Heart left ventricle (tissue), 16 donors: ENCODE measurements at regions not wholly inside any gene's neighbourhood (a gene's known extent, or its start where the extent isn't known, plus 50 kb on each side); places are given as distances from the start of the nearest gene placed in this dataset.

ENCODE experiments used
- ATAC-seq, 4 donors: fragments of 200-7000 bp; cut with Tn5 transposase; one replicate each; pipeline ENCODE4 v1.9.1; 2020 to 2022; ENCODE audit warnings: moderate library complexity in 4 of 4, mild to moderate bottlenecking in 3 of 4, moderate number of reproducible peaks in 1 of 4
- DNase-seq, 5 donors: peaks; one replicate each; pipeline ENCODE4 v3.0.0-alpha.2; 2020
- H3K27ac ChIP-seq, 12 donors: fragments of 200-600 bp; sonication (generic) in 4 of 12; one replicate each; pipeline versions ENCODE4 v1.5.0 to v1.8.0; 2016 to 2022; ENCODE audit warnings: mild to moderate bottlenecking in 2 of 12
- H3K27me3 ChIP-seq, 9 donors: fragments of 200-600 bp; sonication (generic) in 2 of 9; one replicate each; pipeline versions ENCODE4 v1.5.1 to v1.8.0; 2016 to 2022; ENCODE audit warnings: mild to moderate bottlenecking in 3 of 9
- H3K36me3 ChIP-seq, 9 donors: fragments of 200-600 bp; sonication (generic) in 2 of 9; one replicate each; pipeline versions ENCODE4 v1.5.0 to v1.8.0; 2018 to 2022; ENCODE audit warnings: mild to moderate bottlenecking in 2 of 9
- H3K4me1 ChIP-seq, 12 donors: fragments of 200-600 bp; sonication (generic) in 4 of 12; one replicate each; pipeline versions ENCODE4 v1.5.0 to v1.8.0; 2016 to 2022; ENCODE audit warnings: mild to moderate bottlenecking in 3 of 12
- H3K4me3 ChIP-seq, 12 donors: fragments of 200-600 bp; sonication (generic) in 4 of 12; one replicate each; pipeline versions ENCODE4 v1.5.0 to v1.8.0; 2017 to 2022; ENCODE audit warnings: mild to moderate bottlenecking in 9 of 12, moderate library complexity in 4 of 12
- H3K9me3 ChIP-seq, 12 donors: fragments of 200-600 bp; sonication (generic) in 4 of 12; one replicate each; pipeline versions ENCODE4 v1.5.0 to v1.8.0; 2016 to 2022; ENCODE audit warnings: mild to moderate bottlenecking in 1 of 12
- POLR2A ChIP-seq, 2 donors: fragments of 450-650 bp; IDR thresholded peaks; one replicate each; pipeline ENCODE4 v1.6.1; 2017; ENCODE audit warnings: antibody characterized with exemption in 2 of 2, mild to moderate bottlenecking in 2 of 2, moderate library complexity in 2 of 2
- WGBS, 4 donors: extraction: QIAGEN DNeasy Blood & Tissue Kit in 2 of 4; methylation state at CpG; one replicate each; pipeline versions ENCODE4 v1.1.5 to v1.1.7; 2013 to 2018; 5-methylcytosine and 5-hydroxymethylcytosine counted together
- intact Hi-C, 10 donors: fragments of 100-400 bp; cut with DNase I; formaldehyde crosslinking; loops; one replicate each; pipeline versions ENCODE4 v1.11.1 to v1.14.2; 2022
- TF ChIP-seq, protein P1 (sequence below), 12 donors: fragments of 200-600 bp; sonication (generic) in 4 of 12; IDR thresholded peaks; one replicate each; pipeline versions ENCODE4 v1.5.0 to v1.8.0; 2018 to 2022; ENCODE audit warnings: antibody characterized with exemption in 12 of 12, mild to moderate bottlenecking in 5 of 12
- donor health status: ischemic (EF 13 %, LVEDD 7.1; RV severe dilation, severe dysfunction).
- donor health status: healthy with polysubstance abuse.
- donor health status: DM: no; HTN: yes; CAD: no.
- donor health status: DM: no; HTN: no; CAD: no.
- donor health status: ischemic (EF 25% LVEDD 6.9; RV normal size, moderate dysfunction).
- donor health status: ischemic (EF 25% LVEDD 5.7; RV mildly dilated, moderate dysfunction).
- donor health status: healthy.
- donor health status: DM: yes; HTN: yes; CAD: no.
- donor health status: ischemic (EF 35%, LVEDD 5.7; RV mildly dilated, moderate dysfunction).
- donor health status: nonischemic (EF 11% LVEDD 7.7; RV severe dilation, severe dysfunction).
- donor health status: DM: yes; HTN: yes; CAD: no.
- donor health status: PGD.
- donor health status: ischemic (EF 29% LVEDD 5.4; RV normal size, mild dysfunction).
- donor health status: nonischemic (EF 23%, LVEDD 6.1; RV moderate dilation, normal function).

DNA sequence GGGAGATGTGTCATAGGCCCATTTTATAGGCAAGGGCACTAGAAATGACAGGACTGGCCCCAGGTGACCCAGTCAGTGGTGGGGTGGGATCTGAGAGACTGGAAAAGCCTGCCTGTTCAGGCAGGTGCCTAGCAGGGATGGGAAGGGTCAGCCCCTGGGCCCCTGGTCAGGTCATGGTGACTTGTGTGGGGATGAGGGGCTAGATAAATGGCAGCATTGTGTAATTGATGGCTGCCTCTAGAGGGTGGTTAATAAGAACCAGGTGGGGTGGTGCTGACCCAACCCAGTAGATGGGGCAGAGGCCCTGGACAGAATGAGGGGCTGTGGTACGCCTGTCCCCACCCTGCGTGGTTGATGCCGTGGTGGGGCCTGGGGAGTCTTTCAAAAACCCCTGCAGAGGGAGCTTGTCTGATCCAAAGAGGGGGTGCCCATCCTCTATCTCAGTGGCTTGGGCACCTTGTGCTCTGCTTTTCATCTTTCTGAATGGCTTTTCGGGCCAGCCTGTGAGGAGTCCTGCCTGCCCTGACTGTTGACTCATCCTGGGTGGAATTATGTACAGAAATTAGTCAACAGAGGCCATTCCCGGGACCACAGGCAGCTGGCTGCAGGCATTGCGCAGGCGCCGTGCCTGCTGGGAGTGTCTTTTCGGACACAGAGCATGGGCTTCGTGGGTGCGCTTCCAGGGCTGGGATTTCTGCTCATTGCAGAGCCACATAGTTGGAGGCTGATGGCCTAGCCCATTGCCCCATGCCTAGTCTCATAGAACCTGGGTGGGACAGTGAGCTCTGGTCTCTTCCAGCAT, 93.6 kb upstream of the PITX1 start:
- intact Hi-C loops, result no loop called here
- no peaks in the 10 kb centered on the region for H3K4me1 ChIP-seq
- 91 to 95% (median 94%) methylated on average over 8 to 11 of the region's 11 CpGs; no CpG with 5 or more reads in 1 of the 4 donors for WGBS, 4 donors
- H3K9me3 ChIP-seq, result no peaks in the 10 kb centered on the region
- H3K4me3 ChIP-seq, result no peak overlapping the region
- H3K27me3 ChIP-seq, result peaks cover 0 to 9% (median 0%) of the 10 kb centered on the region in 9 donors
- DNase-seq (no peak), ATAC-seq (no peak)
- TF ChIP-seq, protein P1, sequence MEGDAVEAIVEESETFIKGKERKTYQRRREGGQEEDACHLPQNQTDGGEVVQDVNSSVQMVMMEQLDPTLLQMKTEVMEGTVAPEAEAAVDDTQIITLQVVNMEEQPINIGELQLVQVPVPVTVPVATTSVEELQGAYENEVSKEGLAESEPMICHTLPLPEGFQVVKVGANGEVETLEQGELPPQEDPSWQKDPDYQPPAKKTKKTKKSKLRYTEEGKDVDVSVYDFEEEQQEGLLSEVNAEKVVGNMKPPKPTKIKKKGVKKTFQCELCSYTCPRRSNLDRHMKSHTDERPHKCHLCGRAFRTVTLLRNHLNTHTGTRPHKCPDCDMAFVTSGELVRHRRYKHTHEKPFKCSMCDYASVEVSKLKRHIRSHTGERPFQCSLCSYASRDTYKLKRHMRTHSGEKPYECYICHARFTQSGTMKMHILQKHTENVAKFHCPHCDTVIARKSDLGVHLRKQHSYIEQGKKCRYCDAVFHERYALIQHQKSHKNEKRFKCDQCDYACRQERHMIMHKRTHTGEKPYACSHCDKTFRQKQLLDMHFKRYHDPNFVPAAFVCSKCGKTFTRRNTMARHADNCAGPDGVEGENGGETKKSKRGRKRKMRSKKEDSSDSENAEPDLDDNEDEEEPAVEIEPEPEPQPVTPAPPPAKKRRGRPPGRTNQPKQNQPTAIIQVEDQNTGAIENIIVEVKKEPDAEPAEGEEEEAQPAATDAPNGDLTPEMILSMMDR (IDR thresholded peaks at IDR 0.05), result no peak
- no peak for TF ChIP-seq POLR2A (IDR thresholded peaks at IDR 0.05)
- no peaks in the 10 kb centered on the region for H3K36me3 ChIP-seq
- no peak overlapping the region for H3K27ac ChIP-seq

DNA sequence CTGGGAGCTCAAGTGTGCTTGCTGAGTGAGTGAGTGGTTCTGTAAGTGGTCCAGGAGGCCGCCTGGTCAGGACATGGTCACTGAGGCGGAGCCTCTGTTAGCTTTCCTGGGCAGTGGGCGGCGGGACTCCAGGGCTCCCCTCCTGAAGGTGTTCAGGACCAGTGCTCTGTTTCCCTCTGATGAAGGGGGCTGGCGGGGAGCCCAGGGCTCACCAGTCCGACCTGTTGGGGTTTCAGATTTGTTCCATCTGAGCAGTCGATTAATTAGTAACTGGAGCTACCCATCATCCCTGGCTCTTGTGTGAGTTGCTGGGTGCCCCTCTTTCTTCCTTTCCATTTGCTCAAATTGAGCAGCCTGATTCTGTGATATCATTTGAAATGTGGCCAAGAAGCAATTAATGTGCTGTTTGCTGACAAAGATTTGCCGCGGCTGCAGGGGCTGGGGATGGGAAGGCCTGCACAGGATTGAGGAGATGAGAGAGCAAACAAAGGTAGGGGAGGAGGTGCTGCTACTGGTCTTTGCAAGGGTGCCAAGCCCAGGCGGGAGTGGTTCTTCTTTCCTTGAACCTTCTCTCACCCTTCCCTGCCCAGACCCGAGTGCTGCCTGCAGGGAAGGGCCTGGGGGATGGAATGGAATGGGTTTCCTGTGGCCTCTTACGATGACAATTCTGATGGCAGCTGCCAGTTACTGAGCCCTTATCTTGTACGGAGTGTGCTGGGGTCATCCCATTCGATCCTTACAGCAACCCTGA, 92.8 kb upstream of the PITX1 start:
- no peak for TF ChIP-seq POLR2A (IDR thresholded peaks at IDR 0.05)
- TF ChIP-seq, protein P1 (IDR thresholded peaks at IDR 0.05), result no peak
- Histone ChIP-seq H3K9me3 (no peaks in the 10 kb centered on the region), H3K36me3 (no peaks in the 10 kb centered on the region), H3K4me1 (no peaks in the 10 kb centered on the region), H3K27ac (no peak overlapping the region), H3K27me3 (peaks cover 0 to 9% (median 0%) of the 10 kb centered on the region in 9 donors), H3K4me3 (no peak overlapping the region)
- ATAC-seq (no peak), DNase-seq (no peak)
- 66 to 73% (median 70%) methylated on average over 14 of the region's 14 CpGs for WGBS, 4 donors
- intact Hi-C loops, result no loop called here

DNA sequence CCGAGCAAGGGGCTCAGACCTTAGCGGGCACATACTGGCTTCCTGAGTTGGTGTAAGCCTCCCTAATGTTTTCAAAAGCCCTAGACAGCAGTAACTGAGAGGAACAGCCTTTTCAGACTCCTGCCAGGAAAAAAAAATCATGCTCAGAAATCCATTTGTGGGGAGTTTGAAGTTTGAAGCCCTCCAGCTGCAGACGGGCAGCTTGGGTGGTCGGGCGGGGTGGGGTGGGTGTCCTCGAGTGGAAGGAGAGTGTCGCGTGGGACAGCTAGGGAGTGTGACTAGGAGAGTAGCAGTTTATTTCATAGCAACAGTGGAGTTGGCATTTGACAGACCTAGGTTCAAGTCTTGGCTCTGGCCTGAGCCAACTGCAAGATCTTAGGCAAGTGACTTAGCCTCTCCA, 90.7 kb upstream of the PITX1 start:
- no peak overlapping the region for H3K4me3 ChIP-seq
- no peaks in the 10 kb centered on the region for H3K9me3 ChIP-seq
- H3K4me1 ChIP-seq, result no peaks in the 10 kb centered on the region
- no peak for ATAC-seq
- intact Hi-C loops, result no loop called here
- peaks cover 0 to 8% (median 0%) of the 10 kb centered on the region in 9 donors for H3K27me3 ChIP-seq
- DNase-seq, result peak in 1 of 5 donors; percentile 5
- no peaks in the 10 kb centered on the region for H3K36me3 ChIP-seq
- TF ChIP-seq, protein P1 (IDR thresholded peaks at IDR 0.05), result no peak
- no peak for TF ChIP-seq POLR2A (IDR thresholded peaks at IDR 0.05)
- WGBS, 4 donors, result 69 to 78% (median 72%) methylated on average over 8 of the region's 8 CpGs
- no peak overlapping the region for H3K27ac ChIP-seq

DNA sequence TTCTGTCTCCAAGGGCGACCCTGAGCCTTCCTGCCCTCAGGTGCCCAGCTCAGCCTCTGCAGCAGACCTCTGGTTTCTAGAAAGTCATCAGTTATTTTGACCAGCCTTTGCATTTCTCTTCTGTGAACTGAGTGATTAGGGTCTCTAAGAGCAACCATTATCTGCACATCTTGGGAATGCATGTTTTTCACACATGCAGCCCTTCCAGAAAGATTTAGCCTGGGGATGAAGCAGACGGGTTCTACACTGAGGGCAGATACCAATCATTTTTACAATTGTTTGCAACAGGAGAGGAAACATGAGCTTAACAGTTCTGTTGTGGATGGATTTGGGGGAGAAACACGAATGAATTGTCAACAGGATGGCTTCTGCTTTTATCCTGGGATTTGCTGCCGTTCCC, 90.1 kb upstream of the PITX1 start:
- TF ChIP-seq, protein P1 (IDR thresholded peaks at IDR 0.05), result no peak
- no peak for TF ChIP-seq POLR2A (IDR thresholded peaks at IDR 0.05)
- Histone ChIP-seq H3K27ac (no peak overlapping the region), H3K4me1 (peaks cover 0 to 3% (median 0%) of the 10 kb centered on the region in 12 donors), H3K36me3 (no peaks in the 10 kb centered on the region), H3K9me3 (no peaks in the 10 kb centered on the region), H3K27me3 (peaks cover 0 to 8% (median 0%) of the 10 kb centered on the region in 9 donors), H3K4me3 (no peak overlapping the region)
- no peak for DNase-seq
- WGBS, 4 donors, result 52 to 59% (median 54%) methylated on average over 4 of the region's 4 CpGs
- intact Hi-C loops, result no loop called here
- ATAC-seq, result no peak
